Peyer's patch (tissue), 4 donors: ENCODE measurements at regions not wholly inside any gene's neighbourhood (a gene's known extent, or its start where the extent isn't known, plus 50 kb on each side); places are given as distances from the start of the nearest gene placed in this dataset.
A peak's percentile ranks its signal among the peaks of the same experiment; 100 is the strongest.

Experiments
- DNase-seq, 3 donors: peaks; one replicate each; pipeline ENCODE4 v3.0.0-alpha.2; 2017 to 2019
- H3K27ac ChIP-seq, 4 donors: fragments of 200-600 bp; sonication (generic); one replicate each; pipeline ENCODE4 v1.5.1; 2016 to 2019
- H3K27me3 ChIP-seq, 2 donors: fragments of 200-600 bp; sonication (generic); one replicate each; pipeline ENCODE4 v1.5.1; 2019
- H3K36me3 ChIP-seq, 3 donors: fragments of 200-600 bp; sonication (generic); one replicate each; pipeline ENCODE4 v1.5.1; 2016 to 2019
- H3K4me1 ChIP-seq, 4 donors: fragments of 200-600 bp; sonication (generic); one replicate each; pipeline ENCODE4 v1.5.1; 2016 to 2019
- H3K4me3 ChIP-seq, 4 donors: fragments of 200-600 bp; sonication (generic); 1 replicate in 3 of 4; 2 replicates in 1 of 4; pipeline ENCODE4 v1.5.1; 2016 to 2019; ENCODE audit warnings: mild to moderate bottlenecking in 1 of 4
- H3K9me3 ChIP-seq, 4 donors: fragments of 200-600 bp; sonication (generic); one replicate each; pipeline ENCODE4 v1.5.1; 2016 to 2019; ENCODE audit warnings: mild to moderate bottlenecking in 1 of 4
- CTCF ChIP-seq, 6 experiments: fragments of 450-650 bp in 4 of 6; fragments of 200-600 bp in 2 of 6; sonication (generic) in 1 of 6; IDR thresholded peaks; one replicate each; pipeline ENCODE4 v1.5.1; 2017 to 2019; ENCODE audit warnings: antibody characterized with exemption in 6 of 6, mild to moderate bottlenecking in 3 of 6, moderate library complexity in 1 of 6
- POLR2A ChIP-seq, 2 donors: fragments of 450-650 bp; IDR thresholded peaks; one replicate each; pipeline ENCODE4 v1.5.1; 2017; ENCODE audit warnings: antibody characterized with exemption in 2 of 2, mild to moderate bottlenecking in 2 of 2, moderate library complexity in 2 of 2

GRCh38 chrX:136975684-136976470, 57.9 kb downstream of the GPR101 start:
- TF ChIP-seq POLR2A (IDR thresholded peaks at IDR 0.05) (no peak), CTCF (IDR thresholded peaks at IDR 0.05) (no peak)
- H3K4me1 ChIP-seq, result no peaks in the 10 kb centered on the region
- H3K9me3 ChIP-seq, result no peaks in the 10 kb centered on the region
- DNase-seq, result no peak
- no peak overlapping the region for H3K4me3 ChIP-seq
- no peaks in the 10 kb centered on the region for H3K27me3 ChIP-seq
- H3K27ac ChIP-seq, result no peak overlapping the region
- H3K36me3 ChIP-seq, result no peaks in the 10 kb centered on the region

GRCh38 chrX:136967966-136968365, 65.8 kb downstream of the GPR101 start:
- no peak for DNase-seq
- H3K27me3 ChIP-seq, result no peaks in the 10 kb centered on the region
- H3K27ac ChIP-seq, result no peak overlapping the region
- no peak for TF ChIP-seq POLR2A (IDR thresholded peaks at IDR 0.05)
- no peak for TF ChIP-seq CTCF (IDR thresholded peaks at IDR 0.05)
- no peak overlapping the region for H3K4me3 ChIP-seq
- H3K9me3 ChIP-seq, result no peaks in the 10 kb centered on the region
- H3K36me3 ChIP-seq, result no peaks in the 10 kb centered on the region
- H3K4me1 ChIP-seq, result no peaks in the 10 kb centered on the region

- H3K36me3 ChIP-seq, result no peaks in the 10 kb centered on the region
- H3K27me3 ChIP-seq, result no peaks in the 10 kb centered on the region
- TF ChIP-seq CTCF (IDR thresholded peaks at IDR 0.05) (no peak), POLR2A (IDR thresholded peaks at IDR 0.05) (no peak)
- no peaks in the 10 kb centered on the region for H3K4me1 ChIP-seq
- H3K4me3 ChIP-seq, result no peak overlapping the region
- DNase-seq, result no peak
- H3K27ac ChIP-seq, result no peak overlapping the region
- H3K9me3 ChIP-seq, result no peaks in the 10 kb centered on the region
These were observed 69.8 kb downstream of the GPR101 start for GRCh38 chrX:136963973-136964372.

- TF ChIP-seq CTCF (IDR thresholded peaks at IDR 0.05), result no peak
- TF ChIP-seq POLR2A (IDR thresholded peaks at IDR 0.05), result no peak
- Histone ChIP-seq H3K4me3 (no peak overlapping the region), H3K9me3 (no peaks in the 10 kb centered on the region)
These were observed 72.1 kb downstream of the GPR101 start for GRCh38 chrX:136961594-136962135.

GRCh38 chrX:136954930-136955329, 74.4 kb upstream of the RBMX start:
- Histone ChIP-seq H3K9me3 (no peaks in the 10 kb centered on the region), H3K4me3 (no peak overlapping the region), H3K4me1 (no peaks in the 10 kb centered on the region), H3K27ac (no peak overlapping the region), H3K27me3 (no peaks in the 10 kb centered on the region), H3K36me3 (no peaks in the 10 kb centered on the region)
- TF ChIP-seq CTCF (IDR thresholded peaks at IDR 0.05) (peak in 3 of 6 experiments; percentile 26 to 36 (median 34)), POLR2A (IDR thresholded peaks at IDR 0.05) (no peak)
- no peak for DNase-seq

More at GRCh38 chrX:136961594-136962135, 72.1 kb downstream of the GPR101 start:
- Histone ChIP-seq H3K4me1 (no peaks in the 10 kb centered on the region), H3K36me3 (no peaks in the 10 kb centered on the region), H3K27ac (no peak overlapping the region), H3K27me3 (no peaks in the 10 kb centered on the region)
- DNase-seq, result no peak
